GM21786 (cell line): ENCODE measurements at regions not wholly inside any gene's neighbourhood (a gene's known extent, or its start where the extent isn't known, plus 50 kb on each side); places are given as distances from the start of the nearest gene placed in this dataset.
A peak's percentile ranks its signal among the peaks of the same experiment; 100 is the strongest.

Source experiments
- ATAC-seq: cut with Tn5 transposase; IDR thresholded peaks from one replicate; pipeline ENCODE4 v1.9.1; 2021; ENCODE audit not compliant: unreplicated experiment

DNA sequence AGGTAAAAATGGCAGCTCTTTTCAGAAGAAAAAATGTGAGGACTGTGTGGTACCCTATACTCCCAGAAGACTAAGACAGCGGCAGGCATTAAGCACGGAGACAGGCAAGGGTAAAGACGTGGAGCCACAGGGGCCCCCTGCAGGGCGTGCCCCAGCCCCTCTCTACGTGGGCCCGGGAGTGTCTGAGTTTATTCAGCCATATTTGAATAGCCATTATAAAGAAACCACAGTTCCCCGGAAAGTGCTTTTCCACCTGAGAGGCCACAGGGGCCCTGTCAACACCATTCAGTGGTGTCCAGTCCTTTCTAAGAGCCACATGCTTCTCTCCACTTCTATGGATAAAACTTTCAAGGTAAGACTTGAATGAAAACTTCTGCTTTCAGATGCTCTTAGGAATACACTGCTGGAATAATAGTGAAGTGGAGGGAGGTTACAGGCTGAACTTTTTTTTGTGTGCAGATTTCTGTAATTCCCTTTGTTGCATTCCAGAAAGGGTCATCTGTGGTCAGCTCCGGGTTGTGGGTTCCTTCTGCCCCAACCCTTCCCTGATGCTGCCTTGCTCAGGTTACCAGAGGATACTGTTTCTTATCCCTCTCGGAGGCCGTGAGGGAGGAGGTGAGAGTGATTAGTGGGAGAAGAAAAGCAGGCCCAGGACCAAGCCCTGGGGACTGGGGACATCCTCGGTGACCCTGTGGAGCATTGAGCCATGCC is 58.4 kb downstream of the SLC25A47 start:
- ATAC-seq = no peak

DNA sequence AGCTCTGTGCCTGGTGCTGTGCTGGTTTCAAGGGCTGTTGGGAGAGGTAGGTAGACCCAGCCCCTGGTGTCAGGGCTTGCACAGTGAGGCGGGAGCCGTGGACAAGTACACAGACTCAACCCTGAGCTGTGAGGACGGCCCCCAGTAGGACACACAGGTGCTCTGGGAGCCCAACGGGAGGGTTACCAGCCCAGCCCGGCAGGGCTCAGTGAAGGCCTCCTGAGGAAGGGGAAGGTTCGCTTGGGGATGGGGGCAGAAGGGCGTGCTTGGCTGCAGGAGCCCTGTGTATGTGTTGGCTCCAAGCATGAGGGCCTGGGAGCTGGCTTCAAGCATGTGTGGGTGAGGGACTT is 58.9 kb downstream of the SLC25A47 start:
- ATAC-seq = no peak

DNA sequence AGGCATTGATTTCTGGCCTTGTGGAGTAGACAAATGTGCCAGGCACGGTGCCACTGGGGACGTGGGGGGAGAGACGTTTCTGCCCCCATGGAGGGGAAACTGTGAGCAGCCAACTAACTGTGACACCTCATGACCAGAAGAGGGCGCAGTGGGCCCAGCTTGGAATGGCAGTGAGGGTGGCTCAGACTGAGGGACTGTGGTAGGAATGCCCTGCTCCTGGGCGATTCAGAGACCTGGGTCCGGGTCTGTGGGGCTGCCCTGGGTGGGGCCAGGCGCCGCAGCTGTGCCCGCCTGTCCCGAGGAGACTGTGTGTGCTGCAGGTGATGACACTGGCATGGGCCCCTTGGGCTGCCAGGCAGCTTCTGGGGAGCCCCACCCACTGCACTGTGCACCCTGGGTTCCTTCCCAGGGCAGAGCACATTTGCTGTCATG is 60.6 kb downstream of the SLC25A47 start:
- ATAC-seq = peak; percentile 83

DNA sequence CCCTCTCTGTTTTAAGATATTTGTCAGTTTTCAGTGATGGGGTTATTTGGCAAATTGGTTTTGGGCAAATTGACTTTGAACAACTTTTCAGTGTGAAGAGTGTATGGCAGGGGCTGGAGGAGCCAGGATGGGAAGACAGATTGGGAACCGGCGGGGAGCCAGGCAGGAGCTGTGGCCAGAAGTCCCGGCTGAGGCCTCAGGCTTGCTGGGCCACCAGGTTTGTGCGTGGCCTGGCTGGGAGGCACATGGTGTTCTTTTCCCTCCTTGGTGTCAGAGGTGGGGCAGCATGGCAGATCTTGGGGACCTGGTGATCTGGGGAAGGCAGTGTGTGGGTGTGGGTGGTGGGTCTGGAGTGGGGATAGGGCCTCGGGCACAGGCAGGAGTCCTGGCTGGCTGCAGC is 61.1 kb downstream of the SLC25A47 start:
- no peak for ATAC-seq

DNA sequence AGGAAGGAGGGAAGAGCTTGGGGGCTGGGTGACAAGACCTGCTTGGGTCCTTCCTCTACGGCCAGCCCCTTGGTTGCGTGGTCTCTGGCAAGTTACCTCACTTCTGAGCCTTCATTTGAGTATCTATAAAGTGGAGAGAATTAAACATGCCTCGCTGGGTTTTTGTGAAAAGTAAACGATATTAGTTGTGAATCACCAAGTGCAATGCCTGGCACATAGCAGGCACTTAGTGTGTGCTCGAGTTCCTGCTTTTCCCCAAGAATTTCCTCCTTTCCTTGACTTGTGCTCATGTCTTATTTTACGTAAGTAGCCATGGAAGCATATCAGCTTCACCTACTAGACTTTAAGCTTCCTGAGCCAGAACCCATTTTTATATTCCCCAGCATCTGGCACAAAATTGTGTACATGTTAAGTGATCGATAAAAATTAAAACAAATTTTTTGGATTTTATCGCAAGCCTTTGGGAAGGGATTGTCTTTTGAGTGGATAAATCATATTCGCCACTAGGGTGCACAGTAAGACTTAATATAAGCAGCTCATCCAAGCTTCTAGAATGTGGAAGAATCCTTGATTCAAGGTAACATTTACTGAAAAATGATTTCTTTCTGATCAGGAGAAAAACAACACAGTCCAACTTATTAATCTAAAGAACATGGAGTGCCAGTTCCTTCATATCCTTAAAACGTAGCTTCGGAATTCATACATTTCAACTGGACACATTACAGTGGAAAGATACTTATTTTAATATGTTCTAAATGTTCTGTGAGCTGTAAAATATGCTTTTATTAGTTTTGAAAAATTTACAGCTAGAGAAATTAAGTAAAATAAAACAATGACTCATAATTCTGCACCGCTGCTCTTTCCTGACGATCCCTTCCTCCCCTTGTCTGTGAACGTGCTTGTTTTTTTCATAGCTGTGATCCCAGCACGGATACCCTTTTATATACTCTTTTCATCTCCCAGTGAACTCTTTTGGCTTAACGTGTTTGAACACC is 62.0 kb downstream of the SLC25A47 start:
- ATAC-seq = no peak

DNA sequence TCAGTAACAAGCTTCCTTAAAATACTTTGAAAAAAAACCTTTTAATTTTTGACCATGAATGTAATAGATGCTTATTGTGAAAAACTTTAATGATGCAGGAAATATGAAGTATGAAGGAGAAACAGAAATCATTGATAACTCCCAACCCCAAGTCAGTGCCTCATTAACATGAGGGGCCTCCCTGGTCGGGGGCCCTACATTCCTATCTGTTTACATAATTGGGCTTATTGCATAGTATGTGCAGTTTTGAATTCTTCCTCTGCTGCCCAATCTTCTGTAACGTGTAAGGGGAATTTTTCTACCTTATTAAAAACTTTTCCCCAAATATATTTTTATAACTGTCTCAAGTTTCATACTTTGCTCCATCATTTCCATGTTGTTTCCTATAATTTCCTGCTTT is 63.0 kb downstream of the SLC25A47 start:
- no peak for ATAC-seq

DNA sequence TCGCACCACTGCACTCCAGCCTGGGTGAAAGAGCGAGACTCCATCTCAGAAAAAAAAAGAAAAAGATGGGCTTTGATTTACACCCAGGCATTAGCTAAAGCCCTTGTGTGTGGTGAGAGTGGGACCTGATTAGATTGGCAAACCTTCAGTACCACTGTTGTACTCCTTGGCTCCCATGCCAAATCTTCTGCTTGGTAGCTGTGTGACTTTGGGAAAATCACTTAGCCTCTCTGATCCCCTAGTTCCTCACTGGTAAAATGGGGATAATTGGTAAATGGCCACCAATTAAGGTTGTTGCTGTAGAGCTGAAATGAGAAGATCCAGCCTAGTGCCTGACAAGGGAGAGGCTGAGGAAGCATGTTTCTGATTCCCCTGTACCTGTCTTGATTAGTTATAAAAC is 63.7 kb downstream of the SLC25A47 start:
- no peak for ATAC-seq

DNA sequence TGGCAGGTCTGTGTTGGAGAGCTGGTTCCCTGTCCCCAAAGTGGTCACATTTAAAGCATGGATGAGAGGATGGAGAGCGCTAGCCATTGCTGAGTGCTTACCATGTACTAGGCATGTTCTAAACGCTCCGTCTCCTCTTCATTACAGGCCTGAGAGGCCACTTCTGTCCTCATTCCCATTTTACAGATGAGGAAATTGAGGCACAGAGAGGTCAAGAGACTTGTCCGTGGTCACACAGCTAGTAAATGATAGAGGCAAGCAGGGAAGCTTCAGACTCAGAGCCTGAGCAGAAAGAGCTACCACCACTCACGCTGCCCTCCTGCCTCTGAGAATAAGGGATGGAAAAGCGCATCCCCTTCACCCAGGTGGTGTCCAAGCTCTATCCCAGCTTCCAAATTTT is 64.3 kb downstream of the SLC25A47 start:
- ATAC-seq = no peak

DNA sequence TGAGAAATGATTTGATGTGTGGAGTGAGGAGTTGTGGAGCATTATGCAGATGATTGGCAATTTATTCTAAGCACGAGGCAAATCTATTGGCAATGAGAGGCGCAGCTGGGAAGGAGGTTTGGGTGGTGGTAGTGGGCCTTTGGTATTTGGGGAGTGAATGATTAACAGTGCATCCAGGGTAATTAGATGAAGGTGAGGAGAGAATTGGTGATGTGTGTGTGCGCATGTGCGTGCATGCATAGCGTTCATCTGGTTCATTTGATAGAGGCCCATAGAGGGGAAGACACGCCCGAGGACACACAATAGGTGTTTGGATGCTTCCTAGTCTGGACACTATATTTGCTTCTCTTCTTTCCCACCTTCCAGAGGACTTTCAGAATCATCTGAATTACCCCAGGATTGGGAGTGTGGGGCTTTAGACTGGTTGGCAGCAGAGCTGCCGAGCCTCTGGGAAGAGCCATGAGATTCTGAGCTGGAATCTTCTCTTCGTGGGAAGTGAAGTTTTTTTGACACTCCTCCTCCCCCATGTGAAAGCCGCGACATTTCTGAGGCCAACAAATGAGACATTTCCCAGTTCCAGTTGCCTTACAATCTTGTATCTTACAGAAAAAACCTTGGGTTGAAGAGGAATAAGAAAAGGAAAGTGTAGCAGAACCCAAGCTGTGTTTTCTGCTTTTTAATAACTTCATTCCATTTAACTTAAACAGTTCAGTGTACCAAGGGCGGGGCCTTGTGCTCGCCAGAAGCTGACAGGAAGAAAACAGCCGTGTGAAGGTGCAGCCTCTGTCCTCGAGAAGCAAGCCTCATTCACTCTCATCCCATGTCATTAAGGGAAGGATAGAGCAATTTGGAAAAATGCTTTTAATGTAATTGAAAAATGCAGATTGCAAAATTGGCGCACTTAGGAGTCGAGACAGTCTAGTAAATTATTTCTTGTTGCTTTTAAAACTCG is 65.2 kb downstream of the SLC25A47 start:
- ATAC-seq = no peak

DNA sequence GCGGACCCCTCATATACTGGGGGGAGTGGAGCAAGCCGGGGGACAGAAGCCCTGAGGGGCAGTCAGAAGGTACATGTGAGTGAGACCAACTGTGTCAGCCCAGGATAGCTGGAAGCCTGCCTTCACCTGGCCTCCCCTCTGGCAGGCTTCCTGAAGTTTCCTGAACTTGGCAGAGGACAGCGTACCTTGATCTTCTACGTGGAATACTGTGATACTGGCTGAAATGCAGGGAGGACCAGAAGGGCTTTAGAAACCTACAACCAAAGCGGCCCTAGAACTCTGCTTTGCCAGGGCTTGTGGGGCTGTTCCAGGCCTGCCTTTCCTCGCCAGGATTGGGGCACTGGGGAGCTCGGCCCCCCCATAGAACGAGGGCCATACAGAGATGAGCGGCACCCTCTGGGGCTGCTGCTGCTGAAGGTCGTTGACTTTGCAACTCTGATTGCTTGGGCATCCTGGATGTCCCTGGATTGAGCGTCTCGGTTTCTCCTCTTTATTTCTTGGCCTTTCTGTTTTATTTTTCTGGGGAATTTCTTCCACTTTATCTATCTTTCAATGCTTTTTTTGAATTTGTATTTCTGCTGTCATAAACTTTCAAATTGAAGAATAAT is 66.5 kb downstream of the SLC25A47 start:
- ATAC-seq = no peak

DNA sequence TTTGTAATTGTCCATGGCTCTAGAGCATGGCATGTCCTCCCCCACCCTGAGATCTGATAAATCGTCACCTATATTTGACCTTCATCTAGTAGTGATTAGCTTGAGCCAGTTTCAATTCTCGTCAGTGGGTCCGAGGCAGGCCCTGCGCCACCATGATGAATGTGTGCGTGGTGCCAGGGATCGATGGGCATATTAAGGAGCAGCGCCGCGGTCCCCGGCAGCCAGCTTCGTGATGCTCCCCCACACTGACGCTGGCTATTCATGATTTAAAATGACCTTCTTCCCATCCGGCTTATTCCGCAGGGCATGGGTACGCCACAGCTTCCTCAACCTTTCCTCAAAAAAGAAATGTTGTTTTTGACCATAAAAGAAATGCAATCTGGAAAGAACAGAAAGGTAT is 68.0 kb downstream of the SLC25A47 start:
- no peak for ATAC-seq

DNA sequence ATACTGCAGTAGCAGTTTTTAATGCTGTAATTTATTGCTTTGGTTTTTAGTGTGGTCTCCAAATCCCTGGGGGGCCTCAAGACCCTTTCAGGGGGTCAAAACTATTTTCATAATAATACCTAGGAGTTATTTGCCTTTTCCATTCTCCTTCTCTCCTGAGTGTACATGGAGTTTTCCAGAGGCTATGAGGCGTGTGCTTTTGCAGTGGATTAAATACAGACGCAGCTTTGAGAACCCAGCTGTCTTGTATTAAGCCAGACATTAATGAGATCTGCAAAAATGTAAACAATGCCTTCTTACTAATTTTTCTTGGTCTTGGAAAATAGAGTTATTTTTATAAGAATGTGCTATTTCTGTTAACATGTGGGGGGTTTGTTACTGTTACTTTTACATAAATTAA is 68.6 kb downstream of the SLC25A47 start:
- no peak for ATAC-seq

DNA sequence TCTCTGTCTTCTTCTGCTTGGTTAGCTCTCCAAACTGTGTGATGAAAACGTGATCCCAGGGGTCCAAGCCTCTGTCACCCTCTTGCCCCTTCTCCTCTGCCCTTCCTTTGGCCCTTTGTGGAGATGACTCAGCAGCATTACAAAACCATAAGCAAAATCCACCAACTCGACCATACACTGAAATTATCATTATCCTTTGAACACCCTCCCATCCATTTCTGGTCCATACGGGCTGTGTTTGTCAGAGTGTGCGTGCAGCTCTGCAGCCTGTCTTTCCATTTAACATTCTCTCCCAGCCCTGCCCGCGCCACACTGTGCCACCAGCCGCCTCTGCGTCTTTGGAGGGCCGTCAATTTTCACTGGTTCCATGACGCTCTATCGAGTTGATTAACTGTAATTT is 69.2 kb downstream of the SLC25A47 start:
- no peak for ATAC-seq

DNA sequence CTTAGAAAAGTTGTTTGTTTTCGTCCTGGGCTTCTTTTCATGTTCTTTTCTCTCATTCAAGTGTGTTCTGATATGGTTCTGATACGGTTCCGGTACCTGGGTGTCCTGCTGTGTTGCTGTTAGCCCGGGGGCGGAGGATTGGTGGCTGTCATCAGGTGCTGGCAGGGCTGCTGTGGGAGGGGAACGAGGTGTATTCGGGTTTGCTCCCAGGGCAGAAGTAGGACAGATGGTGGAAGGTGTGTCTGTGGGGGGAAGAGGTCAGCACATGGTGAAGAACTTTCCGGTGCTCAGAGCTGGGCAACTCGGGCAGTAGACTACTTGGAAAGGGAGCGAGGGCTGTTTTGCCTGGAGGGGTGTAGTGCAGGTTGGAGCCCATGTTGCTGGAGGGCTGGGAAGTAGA is 70.2 kb downstream of the SLC25A47 start:
- ATAC-seq = no peak

DNA sequence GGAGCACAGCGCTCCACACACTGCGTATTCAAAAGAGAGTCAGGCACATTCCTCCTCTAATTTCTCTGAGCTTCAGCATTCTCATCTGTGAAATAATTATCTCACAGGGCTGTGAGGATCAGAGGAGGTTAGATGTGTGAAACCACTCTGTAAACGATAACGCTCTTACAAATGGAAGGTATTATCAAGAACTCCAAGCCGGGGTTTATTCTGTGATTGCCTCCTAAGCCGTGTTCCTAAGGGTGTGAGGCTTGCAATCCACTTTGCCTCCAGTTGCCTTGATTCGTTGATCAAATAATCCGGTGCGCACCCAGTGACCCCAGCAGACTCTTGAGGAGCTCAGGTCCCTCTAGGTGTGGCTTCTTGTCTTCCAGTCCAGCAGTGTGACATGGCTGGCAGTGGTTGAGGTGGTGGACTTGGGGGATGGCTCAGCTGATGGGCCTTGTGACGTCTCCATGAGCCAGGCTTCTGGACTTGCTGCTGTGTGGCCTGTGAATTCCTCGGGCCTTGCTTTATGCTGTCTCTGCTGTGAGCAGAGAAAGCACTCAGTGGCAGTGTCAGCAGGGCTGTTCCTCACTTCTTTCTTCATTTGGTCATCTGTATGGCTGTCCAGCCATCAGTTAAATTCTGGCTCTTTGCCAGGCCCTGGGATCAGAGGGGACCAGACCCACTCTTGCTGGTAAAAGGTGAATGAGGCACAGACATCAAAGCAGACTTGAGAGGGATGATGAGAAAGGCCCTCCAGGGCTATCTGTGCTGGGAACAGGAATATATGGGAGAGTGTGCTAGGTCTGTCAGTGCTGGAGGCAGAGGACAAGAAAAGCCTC is 71.0 kb downstream of the SLC25A47 start:
- no peak for ATAC-seq

DNA sequence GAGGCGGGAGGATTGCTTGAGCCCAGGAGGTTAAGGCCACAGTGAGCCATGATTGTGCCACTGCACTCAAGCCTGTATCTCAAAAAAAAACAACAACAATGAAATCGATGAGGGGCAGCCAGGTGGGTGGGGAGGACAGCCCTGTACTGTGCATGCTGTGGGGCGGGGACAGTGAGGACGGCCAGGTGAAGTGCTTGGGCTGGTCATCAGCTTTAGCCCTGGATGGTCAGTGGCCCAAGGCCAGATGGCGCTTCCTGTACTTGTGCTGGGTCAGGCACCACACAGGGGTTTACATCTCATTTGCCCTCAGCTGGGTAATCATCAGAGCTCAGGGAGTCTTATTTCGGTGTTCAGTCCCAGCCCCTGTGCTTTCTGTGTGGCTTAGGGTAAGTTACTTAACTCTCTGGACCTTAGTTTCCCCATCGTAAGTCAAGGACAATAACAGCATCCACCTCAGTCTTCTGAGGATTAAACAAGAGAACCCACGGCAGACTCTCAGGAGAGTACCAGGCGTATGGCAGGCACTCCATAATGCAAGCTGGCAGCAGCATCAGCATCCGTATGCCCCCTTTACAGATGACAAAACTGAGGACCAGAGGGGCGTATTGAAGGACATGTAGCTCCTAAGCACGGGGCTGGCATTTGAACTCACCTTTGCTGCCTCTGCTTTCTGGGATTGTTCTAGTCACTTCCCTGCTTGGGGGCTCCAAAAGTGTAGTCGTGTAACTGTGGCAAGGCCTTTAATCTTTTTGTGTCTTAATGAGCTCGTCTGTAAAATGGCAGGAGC is 71.9 kb downstream of the SLC25A47 start:
- ATAC-seq = no peak

DNA sequence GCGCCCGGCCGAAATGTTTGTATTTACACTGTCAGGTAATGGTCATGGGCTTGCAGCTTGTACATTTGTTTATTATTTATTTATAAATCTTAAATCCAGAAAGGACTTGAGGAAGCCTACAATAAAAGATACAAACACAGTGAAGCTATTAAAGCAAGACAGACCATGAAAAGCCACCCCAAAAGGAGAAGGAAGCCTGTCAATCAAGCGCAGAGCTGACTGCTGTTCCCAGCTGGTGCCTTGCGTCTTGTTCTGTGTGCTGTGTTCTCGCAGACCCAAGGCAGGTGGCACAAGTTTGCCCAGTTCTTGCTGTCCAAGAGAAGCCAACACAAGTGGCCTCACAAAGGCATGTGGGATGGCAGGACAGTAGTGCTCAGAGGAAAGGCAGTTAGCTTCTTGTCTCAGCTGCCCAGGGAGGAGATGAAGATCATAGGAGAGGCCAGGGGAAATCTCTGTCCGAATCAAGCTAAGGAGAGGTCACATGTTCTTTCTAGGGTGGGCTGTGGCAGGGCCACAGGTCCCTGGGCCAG is 73.2 kb downstream of the SLC25A47 start:
- no peak for ATAC-seq

DNA sequence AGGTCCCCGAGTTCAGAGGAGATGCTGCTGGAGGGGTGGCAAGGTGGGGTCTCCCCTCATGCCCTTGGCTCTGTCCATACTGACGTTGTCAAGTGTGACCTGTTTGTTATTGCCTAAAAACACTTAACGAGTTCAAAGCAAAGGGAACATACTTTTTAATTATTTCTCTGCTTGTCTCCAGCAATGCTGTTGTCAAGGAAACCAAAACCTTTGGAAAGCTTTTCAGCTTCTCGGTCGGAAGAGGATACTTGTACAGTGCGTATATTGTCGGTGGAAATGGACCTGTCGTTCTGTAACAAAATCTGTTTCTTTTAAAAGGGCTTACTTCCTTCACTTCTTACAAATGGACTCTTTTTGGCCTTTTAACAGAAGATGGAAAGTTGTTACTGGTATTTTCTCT is 73.9 kb downstream of the SLC25A47 start:
- no peak for ATAC-seq

DNA sequence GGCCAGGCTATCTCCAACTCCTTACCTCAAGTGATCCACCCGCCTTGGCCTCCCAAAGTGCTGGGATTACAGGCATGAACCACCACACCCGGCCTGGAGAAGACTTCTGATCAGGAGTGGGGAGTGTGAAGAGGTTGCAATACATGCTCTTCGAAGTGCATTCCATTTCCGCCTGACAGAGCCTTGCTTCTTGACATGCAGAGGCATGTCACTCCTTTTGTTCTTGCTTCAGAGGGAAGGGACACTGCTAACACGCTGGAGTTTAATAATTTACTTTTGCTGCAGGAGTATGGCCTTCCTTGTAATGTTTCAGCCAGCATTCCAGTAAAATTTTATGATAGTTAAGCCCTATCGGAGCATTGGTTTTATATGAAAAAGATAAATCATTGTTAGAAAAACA is 74.9 kb downstream of the SLC25A47 start:
- ATAC-seq = no peak
